ENCODE measurements at regions not wholly inside any gene's neighbourhood (a gene's known extent, or its start where the extent isn't known, plus 50 kb on each side); places are given as distances from the start of the nearest gene placed in this dataset.

DNA sequence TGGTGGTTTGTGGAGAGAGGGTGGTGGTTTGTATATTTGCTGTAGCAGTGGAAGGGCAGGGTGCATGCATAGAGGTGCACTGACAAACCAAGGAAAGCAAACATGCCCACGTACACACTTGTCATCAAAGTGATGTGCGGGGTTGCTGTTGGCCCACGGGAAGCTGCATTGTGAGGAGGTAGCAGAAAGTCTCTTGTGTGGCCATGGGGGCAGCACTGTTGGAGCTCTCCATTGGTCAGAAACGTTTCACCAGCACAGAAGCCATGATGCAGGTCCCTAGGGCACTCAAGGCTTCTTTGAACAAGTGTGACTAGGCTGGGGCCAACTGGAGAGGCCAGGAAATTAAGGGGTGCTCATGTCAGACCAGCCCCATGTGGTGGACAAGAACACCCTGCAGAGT is 174.8 kb upstream of the KLF8 start:
- no peak for TF ChIP-seq POLR2A (IDR thresholded peaks at IDR 0.05)
- TF ChIP-seq, protein P1, sequence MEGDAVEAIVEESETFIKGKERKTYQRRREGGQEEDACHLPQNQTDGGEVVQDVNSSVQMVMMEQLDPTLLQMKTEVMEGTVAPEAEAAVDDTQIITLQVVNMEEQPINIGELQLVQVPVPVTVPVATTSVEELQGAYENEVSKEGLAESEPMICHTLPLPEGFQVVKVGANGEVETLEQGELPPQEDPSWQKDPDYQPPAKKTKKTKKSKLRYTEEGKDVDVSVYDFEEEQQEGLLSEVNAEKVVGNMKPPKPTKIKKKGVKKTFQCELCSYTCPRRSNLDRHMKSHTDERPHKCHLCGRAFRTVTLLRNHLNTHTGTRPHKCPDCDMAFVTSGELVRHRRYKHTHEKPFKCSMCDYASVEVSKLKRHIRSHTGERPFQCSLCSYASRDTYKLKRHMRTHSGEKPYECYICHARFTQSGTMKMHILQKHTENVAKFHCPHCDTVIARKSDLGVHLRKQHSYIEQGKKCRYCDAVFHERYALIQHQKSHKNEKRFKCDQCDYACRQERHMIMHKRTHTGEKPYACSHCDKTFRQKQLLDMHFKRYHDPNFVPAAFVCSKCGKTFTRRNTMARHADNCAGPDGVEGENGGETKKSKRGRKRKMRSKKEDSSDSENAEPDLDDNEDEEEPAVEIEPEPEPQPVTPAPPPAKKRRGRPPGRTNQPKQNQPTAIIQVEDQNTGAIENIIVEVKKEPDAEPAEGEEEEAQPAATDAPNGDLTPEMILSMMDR (IDR thresholded peaks at IDR 0.05): no peak

Data from right lobe of liver (tissue), 4 donors.